Body of pancreas (tissue), 4 donors: ENCODE measurements at regions not wholly inside any gene's neighbourhood (a gene's known extent, or its start where the extent isn't known, plus 50 kb on each side); places are given as distances from the start of the nearest gene placed in this dataset.

Experiments
- ATAC-seq: fragments of 150-250 bp; one replicate; pipeline ENCODE4 v1.9.1; 2016
- DNase-seq, 4 donors: peaks; one replicate each; pipeline ENCODE4 v3.0.0-alpha.2; 2019
- H3K27ac ChIP-seq, 4 donors: fragments of 200-600 bp; sonication (generic); 1 replicate in 3 of 4; 2 replicates in 1 of 4; pipeline versions ENCODE4 v1.5.1 to v1.6.1; 2016 to 2019; ENCODE audit warnings: mild to moderate bottlenecking in 1 of 4, mixed read lengths in 1 of 4, moderate library complexity in 1 of 4
- H3K27me3 ChIP-seq, 2 donors: fragments of 200-600 bp; sonication (generic); one replicate each; pipeline ENCODE4 v1.6.0; 2016; ENCODE audit warnings: mild to moderate bottlenecking in 1 of 2
- H3K36me3 ChIP-seq, 2 donors: fragments of 200-600 bp; sonication (generic); replicated peaks in 1 of 2; 2 replicates each; pipeline ENCODE4 v1.5.1; 2016; ENCODE audit warnings: low read depth in 2 of 2; ENCODE audit not compliant: insufficient read depth in 1 of 2
- H3K4me1 ChIP-seq: fragments of 200-600 bp; sonication (generic); one replicate; pipeline ENCODE4 v1.6.0; 2016
- H3K4me3 ChIP-seq, 2 donors: fragments of 200-600 bp; sonication (generic); 1 replicate in 1 of 2; 2 replicates in 1 of 2; pipeline ENCODE4 v1.5.1; 2016 to 2019
- H3K9me3 ChIP-seq, 3 donors: fragments of 200-600 bp; sonication (generic); 1 replicate in 2 of 3; 2 replicates in 1 of 3; pipeline ENCODE4 v1.5.1; 2016
- CTCF ChIP-seq, 7 experiments: fragments of 450-650 bp in 4 of 7; fragments of 200-600 bp in 3 of 7; sonication (generic) in 3 of 7; IDR thresholded peaks; one replicate each; pipeline ENCODE4 v1.5.1; 2016 to 2019; ENCODE audit warnings: antibody characterized with exemption in 7 of 7
- POLR2A ChIP-seq, 3 donors: fragments of 450-650 bp; IDR thresholded peaks; one replicate each; pipeline ENCODE4 v1.6.1; 2016; ENCODE audit warnings: antibody characterized with exemption in 3 of 3, mild to moderate bottlenecking in 2 of 3
- WGBS, 2 donors: methylation state at CpG; one replicate each; pipeline ENCODE4 v1.1.5; 2017; 5-methylcytosine and 5-hydroxymethylcytosine counted together
- intact Hi-C: fragments of 100-400 bp; cut with DNase I; formaldehyde crosslinking; loops from one replicate; pipeline ENCODE4 v1.15.1; 2023

GRCh38 chr3:63015614-63016309, 140.5 kb upstream of the CADPS start:
- no peak for DNase-seq
- no peaks in the 10 kb centered on the region for H3K27me3 ChIP-seq
- no peaks in the 10 kb centered on the region for H3K4me1 ChIP-seq
- TF ChIP-seq POLR2A (IDR thresholded peaks at IDR 0.05) (no peak), CTCF (IDR thresholded peaks at IDR 0.05) (no peak)
- no peak overlapping the region for H3K27ac ChIP-seq
- H3K4me3 ChIP-seq, result no peak overlapping the region
- H3K9me3 ChIP-seq, result no peaks in the 10 kb centered on the region
- intact Hi-C loops, result no loop called here
- H3K36me3 ChIP-seq, result no peaks in the 10 kb centered on the region
- ATAC-seq, result no peak
- 82 to 85% methylated on average over 8 to 11 of the region's 11 CpGs for WGBS, 2 donors

- 44 to 76% methylated on average over 2 of the region's 2 CpGs for WGBS, 2 donors
- H3K4me3 ChIP-seq, result no peak overlapping the region
- H3K9me3 ChIP-seq, result no peaks in the 10 kb centered on the region
- no peaks in the 10 kb centered on the region for H3K27me3 ChIP-seq
- ATAC-seq, result no peak
- TF ChIP-seq CTCF (IDR thresholded peaks at IDR 0.05) (no peak), POLR2A (IDR thresholded peaks at IDR 0.05) (no peak)
- no peaks in the 10 kb centered on the region for H3K36me3 ChIP-seq
- H3K4me1 ChIP-seq, result no peaks in the 10 kb centered on the region
- no peak for DNase-seq
- intact Hi-C loops, result no loop called here
- no peak overlapping the region for H3K27ac ChIP-seq
These were observed 146.9 kb upstream of the CADPS start for GRCh38 chr3:63022114-63022513.

- WGBS, 2 donors, result 72% methylated on average over 2 of the region's 2 CpGs; no CpG with 5 or more reads in 1 of the 2 donors
These were observed 151.5 kb upstream of the CADPS start for GRCh38 chr3:63026722-63027121.

GRCh38 chr3:63029326-63029725, 154.1 kb upstream of the CADPS start:
- Histone ChIP-seq H3K9me3 (no peaks in the 10 kb centered on the region), H3K27ac (no peak overlapping the region), H3K4me1 (no peaks in the 10 kb centered on the region), H3K27me3 (no peaks in the 10 kb centered on the region), H3K36me3 (no peaks in the 10 kb centered on the region), H3K4me3 (no peak overlapping the region)
- intact Hi-C loops, result no loop called here
- 67 to 75% methylated on average over 3 of the region's 3 CpGs for WGBS, 2 donors
- no peak for DNase-seq
- TF ChIP-seq POLR2A (IDR thresholded peaks at IDR 0.05), result no peak
- TF ChIP-seq CTCF (IDR thresholded peaks at IDR 0.05), result no peak
- ATAC-seq, result no peak

More at GRCh38 chr3:63026722-63027121, 151.5 kb upstream of the CADPS start:
- intact Hi-C loops, result no loop called here
- H3K27me3 ChIP-seq, result no peaks in the 10 kb centered on the region
- no peaks in the 10 kb centered on the region for H3K36me3 ChIP-seq
- ATAC-seq, result no peak
- H3K9me3 ChIP-seq, result no peaks in the 10 kb centered on the region
- DNase-seq, result no peak
- H3K4me3 ChIP-seq, result no peak overlapping the region
- no peak overlapping the region for H3K27ac ChIP-seq
- H3K4me1 ChIP-seq, result no peaks in the 10 kb centered on the region
- TF ChIP-seq POLR2A (IDR thresholded peaks at IDR 0.05) (no peak), CTCF (IDR thresholded peaks at IDR 0.05) (no peak)

GRCh38 chr3:63029921-63030320, 154.7 kb upstream of the CADPS start:
- DNase-seq, result no peak
- intact Hi-C loops, result no loop called here
- Histone ChIP-seq H3K4me1 (no peaks in the 10 kb centered on the region), H3K9me3 (no peaks in the 10 kb centered on the region), H3K27ac (no peak overlapping the region), H3K36me3 (no peaks in the 10 kb centered on the region), H3K27me3 (no peaks in the 10 kb centered on the region), H3K4me3 (no peak overlapping the region)
- 47 to 76% methylated on average over 1 of the region's 1 CpG for WGBS, 2 donors
- TF ChIP-seq POLR2A (IDR thresholded peaks at IDR 0.05) (no peak), CTCF (IDR thresholded peaks at IDR 0.05) (no peak)
- no peak for ATAC-seq
